Right forelimb (tissue), 1 donor: ENCODE measurements at regions not wholly inside any gene's neighbourhood (a gene's known extent, or its start where the extent isn't known, plus 50 kb on each side); places are given as distances from the start of the nearest gene placed in this dataset.

Source experiments
- DNase-seq: peaks from one replicate; pipeline ENCODE4 v3.0.0-alpha.2; 2018

DNA sequence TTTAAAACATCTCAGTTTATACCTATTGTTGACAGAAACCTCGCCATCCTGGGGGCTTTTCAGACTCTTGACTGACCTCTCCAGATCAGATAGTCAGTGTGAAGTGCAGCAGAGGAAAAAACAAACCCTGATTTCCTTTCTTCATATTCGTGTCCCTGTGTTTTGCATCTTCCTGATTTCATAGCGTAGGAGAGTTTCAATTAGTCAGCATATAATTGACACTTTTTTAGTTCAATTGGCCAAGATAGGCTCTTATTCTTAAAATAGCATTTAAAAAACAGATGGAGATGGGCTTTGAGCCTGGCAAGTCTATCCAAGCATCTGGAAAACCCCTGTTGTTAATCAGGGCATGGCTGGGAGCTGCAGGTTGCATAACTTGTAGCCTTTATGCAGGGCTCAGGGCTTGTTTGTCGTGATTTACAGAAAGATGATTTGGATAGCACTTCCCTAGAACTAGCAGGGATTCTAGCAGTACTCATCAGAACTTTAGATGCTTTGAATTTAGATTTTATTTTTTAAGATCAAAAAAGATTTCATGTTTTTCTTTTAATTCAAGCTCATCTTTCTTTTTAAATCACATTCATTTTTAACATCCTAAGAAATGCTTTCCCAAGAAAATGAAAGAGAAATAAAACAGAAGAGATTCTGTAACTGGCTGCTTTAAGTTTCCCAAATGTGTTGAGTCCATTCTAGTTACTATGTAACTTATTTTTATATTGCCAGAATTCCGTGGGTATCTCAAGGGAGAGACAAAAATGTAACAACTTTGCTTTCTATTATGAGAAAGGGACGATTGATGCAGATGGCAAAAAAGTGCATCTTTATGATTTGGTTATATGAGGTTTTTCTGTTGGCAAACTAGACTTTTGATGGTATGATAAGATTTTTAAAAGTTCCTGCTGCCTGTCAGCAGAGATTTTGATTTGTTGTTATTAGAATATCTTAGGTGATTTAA, 270.8 kb upstream of the FZD8 start:
- no peak for DNase-seq

DNA sequence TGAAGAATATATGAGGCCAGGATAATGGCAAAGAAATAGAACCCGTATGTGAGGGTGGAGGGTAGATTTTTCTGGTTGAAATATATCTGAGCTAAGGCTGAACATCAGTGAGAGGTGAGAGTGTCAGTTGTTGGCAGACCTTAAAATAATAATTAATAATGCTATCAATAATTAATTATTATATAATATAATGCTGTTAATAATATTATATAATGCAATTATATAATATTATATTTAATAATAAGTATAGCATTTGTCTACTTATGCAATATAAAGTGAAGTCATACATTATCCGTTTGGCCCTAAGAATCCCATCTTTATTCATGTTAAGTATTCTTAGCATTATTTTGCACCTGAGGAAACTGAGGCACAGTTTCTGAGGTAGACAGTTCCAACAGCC, 269.9 kb upstream of the FZD8 start:
- DNase-seq: no peak

DNA sequence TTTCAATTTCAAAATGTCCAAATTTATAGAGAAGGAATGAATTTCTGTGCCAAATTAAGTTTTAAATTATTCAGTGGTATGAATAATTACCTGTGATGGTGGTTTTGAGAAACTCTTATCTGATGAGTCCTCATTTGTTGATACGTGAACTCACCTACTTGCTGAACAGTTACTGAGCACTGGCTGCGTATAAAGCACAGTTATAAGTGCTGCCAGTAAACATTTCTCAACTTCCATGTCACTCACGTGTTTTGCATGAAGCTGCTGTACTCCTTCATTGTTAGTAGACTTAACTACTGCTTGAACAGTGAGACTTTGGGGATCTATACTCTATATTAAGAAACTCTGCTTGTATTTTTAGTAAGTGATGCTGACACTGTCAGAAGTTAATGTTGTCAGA, 269.1 kb upstream of the FZD8 start:
- DNase-seq: no peak

DNA sequence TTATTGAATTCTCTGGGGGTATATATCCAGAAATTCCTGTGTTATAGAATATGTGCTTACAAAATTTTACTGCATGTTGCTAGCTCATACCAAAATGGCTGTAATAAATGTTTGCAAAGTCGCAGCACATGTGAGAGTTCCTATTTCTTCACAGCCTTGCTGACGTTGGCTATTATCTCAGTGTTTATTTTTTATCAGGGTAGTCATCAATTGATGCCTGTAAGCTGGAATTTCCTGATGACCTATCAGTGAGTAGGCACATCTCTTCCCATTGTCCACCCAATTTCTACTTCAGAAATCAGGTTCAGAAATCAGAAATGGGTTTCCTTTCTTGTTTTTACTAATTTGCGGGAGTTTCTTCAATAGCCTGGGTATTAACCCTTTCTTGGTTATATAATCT, 268.1 kb upstream of the FZD8 start:
- DNase-seq: no peak

DNA sequence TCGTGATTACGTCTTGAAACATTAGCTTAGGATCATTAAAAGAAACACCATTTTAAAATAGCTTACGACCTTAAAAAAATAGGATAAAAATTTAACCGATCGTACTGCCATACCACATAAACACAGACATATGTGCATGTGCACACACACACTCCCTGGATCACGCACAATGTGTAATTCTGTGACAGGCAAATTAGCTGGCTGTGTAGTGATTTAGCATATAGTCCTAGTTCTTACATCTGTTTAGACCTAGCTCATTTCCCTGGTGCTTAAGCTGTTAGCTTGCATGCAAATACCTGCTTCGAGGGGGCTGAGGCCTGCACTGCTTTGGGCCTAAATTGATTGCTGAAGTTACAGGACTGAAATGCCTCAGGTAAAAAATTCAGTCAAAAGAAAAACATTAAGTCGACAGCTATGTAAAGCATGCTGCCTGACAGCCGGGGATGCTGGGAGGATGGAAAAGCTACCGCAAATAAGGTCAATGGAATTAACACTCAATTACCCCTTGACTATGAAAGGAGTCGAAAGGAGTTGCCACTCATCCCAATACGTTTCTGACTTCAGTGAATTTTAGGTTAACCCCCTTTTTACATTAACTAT, 267.1 kb upstream of the FZD8 start:
- DNase-seq: no peak

DNA sequence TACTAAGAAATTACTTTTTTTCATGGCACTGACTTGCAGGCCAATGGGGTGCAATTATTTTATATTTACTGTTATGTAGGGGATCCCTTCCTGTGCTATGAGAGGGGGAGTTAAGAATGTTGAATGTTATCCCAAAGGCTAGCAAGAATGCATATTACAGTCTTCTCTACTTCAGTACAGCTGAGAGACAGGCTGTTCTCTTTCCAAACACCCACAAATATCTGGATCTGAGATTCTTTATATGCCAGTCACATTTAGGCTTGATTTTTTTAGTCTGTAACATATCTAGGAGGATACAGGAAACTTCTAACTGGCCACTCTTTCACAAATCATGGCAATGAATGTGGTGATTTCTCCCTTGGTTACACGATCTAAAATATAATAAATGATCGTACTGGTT, 266.4 kb upstream of the FZD8 start:
- no peak for DNase-seq

- DNase-seq: no peak
Observed at GRCh38 chr10:35907548-35907947, 265.5 kb upstream of the FZD8 start.

DNA sequence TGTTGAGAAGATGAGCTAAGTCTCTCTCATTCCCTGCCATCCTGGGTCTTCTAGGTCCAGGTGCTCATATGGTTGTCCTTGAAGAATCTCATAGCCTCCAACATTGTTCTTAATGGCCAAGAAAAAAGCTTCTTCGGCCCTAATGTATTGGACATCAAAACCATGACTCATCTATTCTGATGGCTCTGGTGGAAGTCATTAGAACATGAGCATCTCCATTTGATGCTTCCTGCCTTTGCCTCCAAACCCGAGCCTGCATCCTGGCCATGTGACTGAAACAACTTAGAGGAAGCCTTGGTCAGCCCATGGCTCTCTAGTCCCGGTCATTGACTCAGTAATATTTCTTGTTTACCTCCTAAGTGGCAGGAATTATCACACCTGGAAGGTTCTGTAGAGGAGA, 264.1 kb upstream of the FZD8 start:
- no peak for DNase-seq

- no peak for DNase-seq
Observed at GRCh38 chr10:35903021-35903420, 260.9 kb upstream of the FZD8 start.

GRCh38 chr10:35898716-35899440, 256.8 kb upstream of the FZD8 start:
- DNase-seq: no peak

DNA sequence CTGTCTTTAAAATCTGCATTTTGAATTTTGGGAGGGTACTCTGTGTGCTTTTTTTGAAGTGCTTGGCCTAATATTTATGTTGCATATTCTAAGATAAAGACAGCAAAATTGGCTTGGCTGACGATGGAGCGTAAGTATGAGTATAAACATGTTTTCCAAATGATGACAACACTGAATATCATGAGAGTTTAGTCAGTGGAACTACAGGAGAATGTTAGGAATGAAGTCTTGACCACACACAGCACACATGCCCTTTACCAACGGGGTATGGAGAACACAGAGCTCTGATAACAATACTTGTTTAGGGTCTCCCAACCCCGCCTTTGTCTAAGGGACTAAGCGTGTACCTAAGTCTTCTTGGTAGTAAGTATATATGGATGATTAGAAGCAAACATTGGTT, 253.9 kb upstream of the FZD8 start:
- DNase-seq: no peak

DNA sequence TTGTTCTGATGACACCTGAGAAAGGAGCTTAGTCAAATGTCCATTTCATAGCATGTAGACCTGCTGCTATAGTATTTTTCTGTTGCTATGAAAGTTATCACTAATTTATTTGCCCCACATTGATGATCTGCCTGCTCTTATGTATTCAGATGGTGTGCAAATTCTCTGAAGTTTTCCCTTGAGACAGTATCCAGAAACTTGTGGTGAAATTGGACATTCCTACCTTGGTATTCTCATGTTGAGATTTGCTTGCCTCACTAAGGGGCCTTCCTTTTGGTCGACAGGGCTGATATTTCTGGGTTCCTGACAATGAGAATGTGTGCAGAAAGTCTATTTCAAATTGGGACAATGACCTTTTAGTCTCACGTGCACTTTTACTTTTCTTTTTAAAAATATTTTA, 253.2 kb upstream of the FZD8 start:
- no peak for DNase-seq

- no peak for DNase-seq
Observed at GRCh38 chr10:35892526-35892925, 250.4 kb upstream of the FZD8 start.

DNA sequence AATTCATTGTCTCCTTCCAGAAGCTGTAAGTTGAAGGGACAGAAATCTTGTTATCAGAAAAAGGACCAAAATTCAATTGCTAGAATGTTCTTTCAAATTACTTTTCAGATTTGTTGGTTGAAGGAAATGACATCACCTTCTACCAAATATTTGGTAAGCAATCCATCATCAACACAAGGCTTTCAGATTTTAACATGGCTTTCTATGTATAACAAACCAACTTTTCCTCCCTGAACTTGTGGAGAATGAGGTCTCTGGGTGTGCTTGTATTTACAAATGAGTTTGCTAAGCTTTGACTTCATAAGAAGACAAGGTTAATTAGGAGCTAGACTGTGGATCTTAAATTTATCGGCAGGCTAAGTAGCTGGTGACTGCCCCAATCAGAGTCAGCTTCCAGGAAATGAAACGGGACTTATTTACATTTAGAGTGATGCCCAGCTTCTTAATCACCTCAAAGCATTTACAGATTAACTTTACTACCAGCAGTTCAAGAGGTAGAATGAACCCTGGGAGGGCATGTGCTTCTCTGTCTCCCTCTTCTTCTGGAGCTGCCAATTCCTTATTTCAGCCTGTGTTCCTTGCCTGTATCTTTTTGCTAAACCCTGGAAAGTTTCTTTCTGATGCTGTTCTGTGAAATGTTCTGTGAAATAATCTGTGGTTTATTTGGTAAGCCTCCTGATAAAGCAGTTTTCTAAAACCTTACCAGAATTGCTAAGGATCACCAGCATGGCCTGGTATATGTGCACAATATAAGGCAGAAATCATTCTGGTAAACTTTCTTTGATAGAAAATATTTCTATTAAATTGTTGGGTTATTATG, 248.8 kb upstream of the FZD8 start:
- no peak for DNase-seq

DNA sequence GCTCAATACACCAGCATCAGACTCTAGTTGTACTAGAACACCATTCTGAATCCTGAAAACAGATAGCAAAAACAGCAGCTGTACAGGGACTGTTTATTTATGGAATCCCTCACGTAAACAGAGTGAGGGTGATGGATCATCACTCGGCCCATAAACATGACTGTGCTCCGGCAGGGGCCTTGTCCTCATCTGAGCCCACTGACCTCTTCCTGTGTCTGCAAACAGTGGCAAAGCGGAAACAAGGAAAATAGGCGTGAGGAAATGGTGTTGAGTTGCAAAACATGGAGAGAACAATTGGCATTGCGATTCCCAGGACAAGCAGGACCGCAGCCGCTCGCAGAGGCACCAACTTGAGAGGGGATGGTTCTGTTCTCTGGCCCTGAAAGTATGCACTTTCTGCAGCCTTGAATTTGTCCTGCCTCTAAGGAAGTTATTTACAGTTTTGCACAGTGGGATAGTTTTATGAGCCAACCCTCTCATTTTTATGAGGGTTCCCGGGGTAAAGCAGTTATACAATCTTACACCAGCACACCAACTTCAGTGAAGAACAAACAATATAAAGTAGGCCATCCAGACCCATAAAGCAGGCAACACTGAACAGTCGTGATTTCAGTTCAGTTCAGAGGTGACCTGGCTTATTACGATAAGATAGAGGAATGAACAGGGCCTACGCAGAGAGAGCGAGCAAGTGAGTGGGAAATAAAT, 248.0 kb upstream of the FZD8 start:
- DNase-seq: no peak

GRCh38 chr10:35889226-35889625, 247.1 kb upstream of the FZD8 start:
- DNase-seq: no peak

DNA sequence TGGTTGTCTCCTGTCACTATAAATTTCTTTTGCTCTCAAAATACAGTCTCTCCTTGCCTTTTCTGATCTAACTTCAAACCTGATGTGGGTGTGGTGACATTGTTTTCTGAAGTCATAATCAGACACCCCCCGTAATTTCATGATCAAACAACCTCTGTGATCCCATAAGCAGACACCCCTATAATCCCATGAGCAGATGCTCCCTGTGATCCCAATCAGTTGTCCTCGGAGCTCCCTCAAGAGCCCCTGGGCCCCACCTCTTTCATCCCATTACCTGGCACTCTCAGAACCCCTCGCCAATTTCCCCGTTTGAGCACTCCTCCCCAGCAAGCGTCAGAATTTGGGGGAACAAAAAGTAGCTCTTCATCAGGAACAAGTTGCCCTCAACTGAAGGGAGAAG, 246.3 kb upstream of the FZD8 start:
- no peak for DNase-seq

- DNase-seq: no peak
Observed at GRCh38 chr10:35887685-35888084, 245.6 kb upstream of the FZD8 start.

DNA sequence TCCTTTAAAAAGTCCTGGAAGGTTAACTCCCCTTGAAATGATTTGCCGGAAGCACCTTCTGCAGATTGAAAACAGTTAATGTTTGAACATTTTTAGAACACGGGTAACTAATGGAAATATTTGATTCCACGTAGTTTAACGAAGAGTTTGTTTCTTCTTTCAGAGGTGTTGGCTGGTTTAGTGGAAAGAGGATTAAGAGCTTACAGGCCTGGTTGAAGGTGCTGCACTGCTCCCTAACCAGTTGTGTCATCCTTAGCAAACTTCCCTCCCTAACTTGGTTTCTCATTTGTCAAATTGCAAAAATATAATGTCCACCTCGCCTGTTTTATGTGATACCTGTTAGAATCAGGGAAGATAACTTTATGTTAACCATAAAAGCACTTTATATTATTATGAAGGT, 243.0 kb upstream of the FZD8 start:
- no peak for DNase-seq

DNA sequence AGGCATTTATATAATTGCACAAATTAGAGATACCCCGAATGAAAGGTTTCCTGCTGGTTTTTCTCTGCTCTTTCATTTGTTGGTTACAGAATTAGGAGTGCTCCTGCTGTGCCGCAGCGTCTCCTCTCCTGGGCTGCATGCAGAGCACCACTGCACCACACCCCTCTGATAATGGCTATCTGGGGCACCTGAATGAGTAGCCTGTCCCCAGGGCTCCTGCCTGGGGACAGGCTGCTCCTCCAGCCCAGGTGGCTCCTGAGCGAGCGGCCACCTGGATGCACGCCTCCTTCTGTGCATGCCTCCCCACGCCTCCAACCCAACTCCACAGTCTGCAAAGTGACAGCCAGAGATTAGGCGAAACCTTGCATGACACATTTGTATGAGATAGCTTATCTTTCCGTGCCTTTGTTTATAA, 242.6 kb upstream of the FZD8 start:
- no peak for DNase-seq

DNA sequence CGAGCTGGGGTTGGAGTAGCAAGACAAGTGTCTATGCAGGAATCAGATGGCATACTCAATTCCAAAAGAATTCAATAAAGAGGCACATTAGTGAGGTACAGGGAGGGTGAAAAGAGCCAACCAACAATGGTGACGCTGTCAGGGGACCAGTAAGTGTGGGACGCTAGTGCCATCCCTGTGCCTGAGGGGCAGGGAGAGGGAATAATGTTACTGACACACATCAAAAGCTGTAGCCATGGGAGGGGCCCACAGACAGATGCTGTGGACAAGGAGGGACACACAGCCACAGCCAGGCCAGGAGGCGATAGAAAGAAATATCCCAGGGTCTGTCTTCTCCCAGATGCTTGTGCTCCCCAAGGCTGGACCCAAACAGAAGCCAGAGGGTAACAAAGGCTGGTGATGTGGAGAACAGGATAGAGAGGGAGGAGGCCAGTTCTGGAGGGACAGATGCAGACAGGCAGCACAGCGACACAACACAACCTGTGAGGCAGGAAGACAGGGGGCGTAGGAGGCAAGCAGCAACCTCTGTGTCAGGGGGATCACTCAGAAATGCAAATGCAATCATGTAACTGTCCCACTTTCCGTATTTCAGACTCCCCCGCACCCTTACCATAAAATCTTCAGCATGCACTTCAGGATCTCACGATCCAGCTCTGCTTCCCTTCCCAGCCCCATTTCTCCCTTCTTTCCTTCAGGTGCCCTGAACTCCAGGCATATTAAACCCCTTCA, 240.5 kb upstream of the FZD8 start:
- DNase-seq: no peak

DNA sequence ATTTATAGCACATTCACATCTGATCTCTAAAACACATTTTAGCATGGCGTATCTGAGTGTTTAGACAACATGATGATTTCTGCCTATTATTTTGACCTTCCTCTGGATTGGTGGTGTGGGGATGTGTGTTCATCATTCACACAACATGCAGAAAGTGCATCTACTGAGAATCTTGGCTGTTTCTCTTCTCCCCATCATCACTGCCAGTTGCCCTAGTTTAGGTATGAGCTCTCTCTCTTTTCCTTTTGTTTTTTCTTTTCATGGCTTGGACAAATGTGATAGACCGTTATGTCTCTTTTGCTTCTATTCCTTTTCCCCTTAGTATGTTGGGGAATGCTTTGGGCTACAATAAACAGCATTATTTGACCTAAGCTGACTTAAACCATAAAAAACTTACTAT, 239.2 kb upstream of the FZD8 start:
- no peak for DNase-seq
